Astrocyte (in vitro differentiated cells and primary cell): ENCODE measurements at regions not wholly inside any gene's neighbourhood (a gene's known extent, or its start where the extent isn't known, plus 50 kb on each side); places are given as distances from the start of the nearest gene placed in this dataset.

Experiments
- CTCF ChIP-seq: IDR thresholded peaks from 2 replicates; pipeline ENCODE4 v1.5.1; 2011; ENCODE audit warnings: low read depth, mild to moderate bottlenecking, inconsistent platforms, low read length, moderate library complexity; ENCODE audit not compliant: insufficient read depth
- EZH2 ChIP-seq: IDR thresholded peaks from 2 replicates; pipeline ENCODE4 v1.6.1; 2012; ENCODE audit warnings: mild to moderate bottlenecking, low read length, inconsistent platforms; ENCODE audit not compliant: insufficient read depth

- TF ChIP-seq EZH2 (no peak), CTCF (no peak)
These were observed 106.7 kb upstream of the ASB18 start for GRCh38 chr2:236370847-236371409.
